Esophagus squamous epithelium (tissue), 5 donors: ENCODE measurements at regions not wholly inside any gene's neighbourhood (a gene's known extent, or its start where the extent isn't known, plus 50 kb on each side); places are given as distances from the start of the nearest gene placed in this dataset.

Experiments
- DNase-seq: peaks from one replicate; lab custom pipeline; 2025; lab: John Stamatoyannopoulos, UW
- H3K27ac ChIP-seq, 4 donors: fragments of 200-600 bp; sonication (generic); one replicate each; pipeline ENCODE4 v1.5.1; 2016 to 2019; ENCODE audit warnings: mild to moderate bottlenecking in 1 of 4
- H3K27me3 ChIP-seq, 4 donors: fragments of 200-600 bp; sonication (generic); 1 replicate in 3 of 4; 2 replicates in 1 of 4; pipeline versions ENCODE4 v1.5.1 to v1.6.0; 2017 to 2021; ENCODE audit warnings: antibody characterized with exemption in 1 of 4
- H3K36me3 ChIP-seq, 3 donors: fragments of 200-600 bp; sonication (generic); one replicate each; pipeline ENCODE4 v1.5.1; 2016 to 2019
- H3K4me1 ChIP-seq, 3 donors: fragments of 200-600 bp; sonication (generic); one replicate each; pipeline ENCODE4 v1.5.1; 2017 to 2019
- H3K4me3 ChIP-seq, 4 donors: fragments of 200-600 bp; sonication (generic); 1 replicate in 3 of 4; 2 replicates in 1 of 4; pipeline ENCODE4 v1.5.1; 2016 to 2019; ENCODE audit warnings: mild to moderate bottlenecking in 2 of 4, moderate library complexity in 1 of 4
- H3K9me3 ChIP-seq, 3 donors: fragments of 200-600 bp; sonication (generic); one replicate each; pipeline ENCODE4 v1.5.1; 2016 to 2019
- CTCF ChIP-seq, 6 experiments: fragments of 450-650 bp in 4 of 6; fragments of 200-600 bp in 2 of 6; sonication (generic) in 2 of 6; IDR thresholded peaks; one replicate each; pipeline ENCODE4 v1.5.1; 2016 to 2019; ENCODE audit warnings: antibody characterized with exemption in 6 of 6, mild to moderate bottlenecking in 4 of 6, moderate library complexity in 4 of 6
- POLR2A ChIP-seq, 4 donors: fragments of 450-650 bp; IDR thresholded peaks; one replicate each; pipeline ENCODE4 v1.6.1; 2017; ENCODE audit warnings: antibody characterized with exemption in 4 of 4, mild to moderate bottlenecking in 4 of 4, moderate library complexity in 3 of 4
- WGBS, 2 donors: methylation state at CpG; one replicate each; pipeline ENCODE4 v1.1.5; 2018; 5-methylcytosine and 5-hydroxymethylcytosine counted together
- intact Hi-C: fragments of 100-400 bp; cut with DNase I; formaldehyde crosslinking; loops from one replicate; pipeline ENCODE4 v1.15.0; 2022
- donor health status: DM: yes; HTN: yes; CAD: no.

DNA sequence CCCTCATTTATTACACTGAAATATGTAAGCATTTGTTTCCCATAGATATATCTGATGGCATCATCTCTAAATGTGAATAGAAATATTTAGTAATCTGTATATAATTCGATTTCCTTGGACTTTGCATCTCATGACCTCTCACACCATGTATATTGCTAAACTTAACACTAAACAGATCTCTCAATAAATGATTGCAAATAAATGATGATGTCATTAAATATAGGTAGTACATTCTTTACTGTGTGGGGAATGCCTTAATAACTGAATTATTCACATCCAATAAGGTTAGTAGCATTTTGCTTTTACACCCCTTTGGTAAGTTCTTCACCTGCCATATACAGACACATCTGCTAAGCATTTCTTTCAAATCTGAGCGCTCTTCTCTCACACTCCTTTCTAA is 340.5 kb downstream of the FSCB start:
- Histone ChIP-seq H3K4me1 (no peaks in the 10 kb centered on the region), H3K36me3 (no peaks in the 10 kb centered on the region), H3K27me3 (no peaks in the 10 kb centered on the region), H3K9me3 (no peaks in the 10 kb centered on the region), H3K27ac (no peak overlapping the region), H3K4me3 (no peak overlapping the region)
- WGBS, 2 donors: 57 to 69% methylated on average over 2 of the region's 2 CpGs
- no peak for DNase-seq
- TF ChIP-seq CTCF (IDR thresholded peaks at IDR 0.05): no peak
- intact Hi-C loops: no loop called here

- no peak for DNase-seq
- Histone ChIP-seq H3K4me3 (no peak overlapping the region), H3K27me3 (no peaks in the 10 kb centered on the region), H3K4me1 (no peaks in the 10 kb centered on the region), H3K9me3 (no peaks in the 10 kb centered on the region), H3K27ac (no peak overlapping the region), H3K36me3 (no peaks in the 10 kb centered on the region)
- TF ChIP-seq CTCF (IDR thresholded peaks at IDR 0.05): no peak
- TF ChIP-seq POLR2A (IDR thresholded peaks at IDR 0.05): no peak
- WGBS, 2 donors: 41 to 49% methylated on average over 3 of the region's 3 CpGs
- intact Hi-C loops: no loop called here
Measured at GRCh38 chr14:44165936-44166335, 341.1 kb downstream of the FSCB start.

DNA sequence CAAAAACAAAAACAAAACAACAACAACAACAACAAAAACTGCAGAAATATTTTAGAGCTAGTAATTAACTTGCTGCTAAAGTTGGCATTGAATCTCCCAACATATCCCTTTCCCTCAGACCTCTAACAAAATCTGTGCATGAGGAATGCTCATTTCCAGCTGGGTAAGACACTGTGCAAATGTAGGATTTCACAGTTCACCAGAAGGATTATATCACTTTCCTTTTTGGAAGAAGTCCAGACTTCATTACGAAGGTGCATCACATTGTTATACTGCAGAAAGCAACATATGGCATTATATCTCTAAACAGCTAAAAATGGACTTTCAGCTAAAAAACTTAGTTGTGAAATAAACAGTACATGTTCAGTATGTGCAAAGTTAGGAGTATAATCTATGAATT is 341.8 kb downstream of the FSCB start:
- Histone ChIP-seq H3K4me1 (no peaks in the 10 kb centered on the region), H3K27ac (no peak overlapping the region), H3K4me3 (no peak overlapping the region), H3K9me3 (no peaks in the 10 kb centered on the region), H3K36me3 (no peaks in the 10 kb centered on the region), H3K27me3 (no peaks in the 10 kb centered on the region)
- WGBS, 2 donors: 11 to 40% methylated on average over 1 of the region's 1 CpG
- TF ChIP-seq POLR2A (IDR thresholded peaks at IDR 0.05) (no peak), CTCF (IDR thresholded peaks at IDR 0.05) (no peak)
- DNase-seq: no peak
- intact Hi-C loops: no loop called here

- Histone ChIP-seq H3K9me3 (no peaks in the 10 kb centered on the region), H3K36me3 (no peaks in the 10 kb centered on the region), H3K27ac (no peak overlapping the region), H3K27me3 (no peaks in the 10 kb centered on the region), H3K4me1 (no peaks in the 10 kb centered on the region), H3K4me3 (no peak overlapping the region)
- no peak for DNase-seq
- TF ChIP-seq POLR2A (IDR thresholded peaks at IDR 0.05) (no peak), CTCF (IDR thresholded peaks at IDR 0.05) (no peak)
- intact Hi-C loops: no loop called here
- 63 to 67% methylated on average over 2 of the region's 2 CpGs for WGBS, 2 donors
Measured at GRCh38 chr14:44163946-44164345, 343.1 kb downstream of the FSCB start.

DNA sequence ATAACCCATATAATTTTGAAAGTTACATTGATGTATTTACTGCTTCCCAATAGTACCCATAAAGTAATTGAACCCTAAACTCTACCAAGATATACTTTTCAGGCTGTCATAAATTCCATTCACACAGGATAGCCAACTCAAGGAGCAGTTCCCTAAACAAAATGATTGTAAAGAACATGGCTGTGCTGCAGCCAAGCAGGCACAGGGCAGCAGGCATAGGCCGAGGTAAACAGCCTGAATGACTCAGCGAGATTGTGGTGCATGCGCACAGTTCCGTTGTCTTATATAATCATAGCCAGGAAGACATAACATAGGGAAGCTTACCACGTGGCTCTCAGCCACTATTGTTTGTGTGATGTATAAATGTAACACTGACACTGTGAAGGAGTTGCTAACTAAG is 344.9 kb downstream of the FSCB start:
- no peak for DNase-seq
- H3K4me1 ChIP-seq: no peaks in the 10 kb centered on the region
- intact Hi-C loops: no loop called here
- 68 to 81% methylated on average over 5 of the region's 5 CpGs for WGBS, 2 donors
- H3K4me3 ChIP-seq: no peak overlapping the region
- H3K27ac ChIP-seq: no peak overlapping the region
- TF ChIP-seq CTCF (IDR thresholded peaks at IDR 0.05) (no peak), POLR2A (IDR thresholded peaks at IDR 0.05) (no peak)
- no peaks in the 10 kb centered on the region for H3K9me3 ChIP-seq
- no peaks in the 10 kb centered on the region for H3K36me3 ChIP-seq
- H3K27me3 ChIP-seq: no peaks in the 10 kb centered on the region
